ENCODE measurements at regions not wholly inside any gene's neighbourhood (a gene's known extent, or its start where the extent isn't known, plus 50 kb on each side); places are given as distances from the start of the nearest gene placed in this dataset.
"Not testable (repeated sequence)": the region's sequence is repeated elsewhere in the genome, so short reads cannot be mapped to it uniquely, and the experiment has no call there.

GRCh38 chr10:26934190-26934589, 73.4 kb upstream of the ABI1 start:
- not testable (repeated sequence) for TF ChIP-seq CTCF (IDR thresholded peaks at IDR 0.05); REST (IDR thresholded peaks at IDR 0.05; ENCODE audit: insufficient read depth in 1 of 2, low read depth in 2 of 2, low read length in 1 of 2)
